Gastroesophageal sphincter (tissue), 3 donors: ENCODE measurements at regions not wholly inside any gene's neighbourhood (a gene's known extent, or its start where the extent isn't known, plus 50 kb on each side); places are given as distances from the start of the nearest gene placed in this dataset.

Experiments used
- CTCF ChIP-seq, 4 experiments: fragments of 200-600 bp in 2 of 4; fragments of 450-650 bp in 2 of 4; sonication (generic) in 1 of 4; IDR thresholded peaks; one replicate each; pipeline ENCODE4 v1.5.1; 2017 to 2019; ENCODE audit warnings: antibody characterized with exemption in 4 of 4, mild to moderate bottlenecking in 2 of 4, moderate library complexity in 2 of 4
- EP300 ChIP-seq: sonication (generic); formaldehyde crosslinking; IDR thresholded peaks from one replicate; pipeline ENCODE4 v1.6.1; 2017; ENCODE audit warnings: antibody characterized with exemption, mild to moderate bottlenecking
- POLR2A ChIP-seq, 2 donors: fragments of 450-650 bp; IDR thresholded peaks; one replicate each; pipeline ENCODE4 v1.6.1; 2017; ENCODE audit warnings: antibody characterized with exemption in 2 of 2, mild to moderate bottlenecking in 2 of 2, moderate library complexity in 1 of 2

- TF ChIP-seq POLR2A (IDR thresholded peaks at IDR 0.05) (no peak), EP300 (no peak), CTCF (IDR thresholded peaks at IDR 0.05) (no peak)
Observed at GRCh38 chr9:27653246-27653645, 80.0 kb upstream of the C9orf72 start.
